Neutrophil (primary cell): ENCODE measurements at regions not wholly inside any gene's neighbourhood (a gene's known extent, or its start where the extent isn't known, plus 50 kb on each side); places are given as distances from the start of the nearest gene placed in this dataset.

Experiments
- H3K27ac ChIP-seq: fragments of 200-600 bp; sonication (generic); 2 replicates; pipeline ENCODE4 v1.5.1; 2016; ENCODE audit warnings: mild to moderate bottlenecking, moderate library complexity
- H3K27me3 ChIP-seq: fragments of 200-600 bp; sonication (generic); 2 replicates; pipeline ENCODE4 v1.6.0; 2016; ENCODE audit warnings: mild to moderate bottlenecking
- H3K36me3 ChIP-seq: fragments of 200-600 bp; sonication (generic); 2 replicates; pipeline ENCODE4 v1.5.1; 2017
- H3K4me1 ChIP-seq, 2 experiments: fragments of 200-600 bp in 1 of 2; sonication (generic) in 1 of 2; 1 replicate in 1 of 2; 2 replicates in 1 of 2; pipeline versions ENCODE4 v1.5.1 to v1.6.1; 2013 to 2016; ENCODE audit warnings: low read depth in 1 of 2, low read length in 1 of 2, mild to moderate bottlenecking in 1 of 2, moderate library complexity in 1 of 2; ENCODE audit not compliant: control insufficient read depth in 1 of 2, insufficient read depth in 1 of 2
- H3K4me3 ChIP-seq, 2 experiments: fragments of 200-600 bp in 1 of 2; sonication (generic) in 1 of 2; 1 replicate in 1 of 2; 2 replicates in 1 of 2; pipeline ENCODE4 v1.5.1; 2013 to 2016; ENCODE audit warnings: low read depth in 1 of 2, low read length in 1 of 2, mild to moderate bottlenecking in 1 of 2, moderate library complexity in 1 of 2
- H3K9me3 ChIP-seq: fragments of 200-600 bp; sonication (generic); 2 replicates; pipeline ENCODE4 v1.5.1; 2016
- CTCF ChIP-seq: fragments of 200-600 bp; sonication (generic); IDR thresholded peaks from 2 replicates; pipeline ENCODE4 v1.5.1; 2016; ENCODE audit warnings: antibody characterized with exemption

DNA sequence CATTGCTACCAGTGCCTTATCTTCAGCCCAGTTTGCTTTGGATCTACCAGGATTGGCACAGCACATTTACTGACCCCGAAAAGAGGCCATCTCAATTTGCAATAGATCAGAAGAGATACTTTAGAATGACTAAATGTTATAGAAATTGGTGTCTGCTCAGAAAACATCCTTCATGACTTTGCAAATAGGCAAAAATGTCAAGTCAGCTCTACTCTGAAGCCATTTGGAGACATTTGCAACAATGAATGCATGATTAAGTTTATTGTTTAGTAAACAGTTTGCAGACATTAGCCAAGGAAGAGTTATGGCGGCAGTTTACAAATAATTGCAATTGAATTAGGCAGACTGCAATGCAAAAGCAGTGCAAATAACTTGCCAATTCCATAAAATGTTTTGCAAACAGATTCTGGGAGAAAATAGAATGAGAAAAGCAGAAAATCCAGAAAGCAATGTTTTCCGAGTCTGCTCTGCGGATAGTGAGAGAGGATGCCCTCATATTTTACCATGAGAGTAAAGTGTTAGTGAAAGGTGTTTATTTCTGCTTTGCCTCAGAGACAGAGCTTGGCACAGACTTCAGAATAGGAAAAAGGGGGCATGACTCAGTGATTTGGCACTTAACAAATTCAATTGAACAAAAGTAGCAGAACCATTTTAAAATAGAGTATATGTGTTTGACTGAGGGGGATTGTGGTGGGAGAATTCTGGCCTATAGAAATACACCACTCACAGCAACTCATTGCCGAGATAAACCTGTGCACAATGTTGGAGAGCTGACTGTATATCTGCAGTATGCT is 334.9 kb upstream of the NR2F2 start:
- no peaks in the 10 kb centered on the region for H3K36me3 ChIP-seq
- H3K9me3 ChIP-seq = no peaks in the 10 kb centered on the region
- peaks cover 17% of the 10 kb centered on the region for H3K27me3 ChIP-seq
- TF ChIP-seq CTCF = no peak
- H3K4me1 ChIP-seq = no peaks in the 10 kb centered on the region
- no peak overlapping the region for H3K27ac ChIP-seq
- H3K4me3 ChIP-seq = no peak overlapping the region

- Histone ChIP-seq H3K4me3 (no peak overlapping the region), H3K27me3 (peaks cover 17% of the 10 kb centered on the region), H3K4me1 (no peaks in the 10 kb centered on the region), H3K9me3 (no peaks in the 10 kb centered on the region), H3K36me3 (no peaks in the 10 kb centered on the region), H3K27ac (no peak overlapping the region)
- no peak for TF ChIP-seq CTCF
Observed at GRCh38 chr15:95996494-95996893, 334.0 kb upstream of the NR2F2 start.

DNA sequence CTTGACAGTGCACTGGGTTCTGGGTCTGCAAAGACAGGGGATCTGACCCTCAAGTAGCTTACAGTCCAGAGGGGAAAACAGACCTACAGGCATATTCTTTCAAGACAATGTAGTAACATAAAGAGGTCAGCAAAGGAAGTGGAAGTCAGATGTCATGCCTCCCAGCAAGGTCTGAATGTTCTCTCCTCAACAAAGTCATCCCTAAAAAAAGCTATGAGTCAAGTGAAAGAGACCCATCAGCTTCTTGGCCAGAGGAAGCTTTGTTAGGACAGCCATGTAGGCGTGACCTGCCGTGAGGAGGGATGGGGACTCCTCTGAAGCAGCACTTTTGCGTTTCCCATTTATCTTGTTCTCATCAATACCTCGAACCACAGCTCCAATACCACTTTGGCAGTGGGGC is 331.6 kb upstream of the NR2F2 start:
- no peak for TF ChIP-seq CTCF
- H3K9me3 ChIP-seq = no peaks in the 10 kb centered on the region
- no peaks in the 10 kb centered on the region for H3K36me3 ChIP-seq
- H3K27ac ChIP-seq = no peak overlapping the region
- no peaks in the 10 kb centered on the region for H3K4me1 ChIP-seq
- H3K4me3 ChIP-seq = no peak overlapping the region
- peaks cover 17% of the 10 kb centered on the region for H3K27me3 ChIP-seq

GRCh38 chr15:96002890-96003859 is 327.3 kb upstream of the NR2F2 start:
- H3K27me3 ChIP-seq = peaks cover 8% of the 10 kb centered on the region
- no peak for TF ChIP-seq CTCF
- H3K9me3 ChIP-seq = no peaks in the 10 kb centered on the region
- H3K36me3 ChIP-seq = no peaks in the 10 kb centered on the region
- no peak overlapping the region for H3K4me3 ChIP-seq
- no peak overlapping the region for H3K27ac ChIP-seq
- H3K4me1 ChIP-seq = no peaks in the 10 kb centered on the region

- H3K27me3 ChIP-seq = peaks cover 11% of the 10 kb centered on the region
- no peaks in the 10 kb centered on the region for H3K4me1 ChIP-seq
- H3K4me3 ChIP-seq = no peak overlapping the region
- no peaks in the 10 kb centered on the region for H3K36me3 ChIP-seq
- TF ChIP-seq CTCF = no peak
- H3K27ac ChIP-seq = no peak overlapping the region
- no peaks in the 10 kb centered on the region for H3K9me3 ChIP-seq
Observed at GRCh38 chr15:96005906-96006305, 324.6 kb upstream of the NR2F2 start.
